Right renal cortex interstitium (tissue), 3 donors: ENCODE measurements at regions not wholly inside any gene's neighbourhood (a gene's known extent, or its start where the extent isn't known, plus 50 kb on each side); places are given as distances from the start of the nearest gene placed in this dataset.

Experiments
- DNase-seq, 3 donors: peaks; one replicate each; pipeline ENCODE4 v3.0.0-alpha.2; 2013; ENCODE audit warnings: low read depth in 3 of 3, low spot score in 2 of 3

- no peak for DNase-seq
Measured at GRCh38 chr9:73446306-73446705, 294.6 kb downstream of the ANXA1 start.

GRCh38 chr9:73451003-73451402 is 299.3 kb downstream of the ANXA1 start:
- DNase-seq, result no peak

GRCh38 chr9:73459817-73460216 is 308.2 kb downstream of the ANXA1 start:
- DNase-seq, result no peak

GRCh38 chr9:73468716-73469115 is 317.1 kb downstream of the ANXA1 start:
- DNase-seq, result no peak

- DNase-seq, result no peak
Measured at GRCh38 chr9:73470766-73471165, 319.1 kb downstream of the ANXA1 start.

GRCh38 chr9:73474002-73474600 is 322.4 kb downstream of the ANXA1 start:
- no peak for DNase-seq

GRCh38 chr9:73474625-73475024 is 323.0 kb downstream of the ANXA1 start:
- DNase-seq, result no peak

- DNase-seq, result no peak
Measured at GRCh38 chr9:73494894-73495293, 343.2 kb downstream of the ANXA1 start.

GRCh38 chr9:73497796-73498195 is 346.1 kb downstream of the ANXA1 start:
- DNase-seq, result no peak

GRCh38 chr9:73515216-73515615 is 363.6 kb downstream of the ANXA1 start:
- no peak for DNase-seq

- no peak for DNase-seq
Measured at GRCh38 chr9:73523391-73523790, 371.7 kb downstream of the ANXA1 start.

- no peak for DNase-seq
Measured at GRCh38 chr9:73525350-73525749, 373.7 kb downstream of the ANXA1 start.

- DNase-seq, result no peak
Measured at GRCh38 chr9:73527521-73527920, 375.9 kb downstream of the ANXA1 start.

- DNase-seq, result no peak
Measured at GRCh38 chr9:73528926-73529325, 377.3 kb downstream of the ANXA1 start.

- no peak for DNase-seq
Measured at GRCh38 chr9:73529666-73530065, 378.0 kb downstream of the ANXA1 start.

GRCh38 chr9:73531051-73531532 is 379.4 kb downstream of the ANXA1 start:
- no peak for DNase-seq

GRCh38 chr9:73531658-73532057 is 380.0 kb downstream of the ANXA1 start:
- DNase-seq, result no peak

- DNase-seq, result no peak
Measured at GRCh38 chr9:73532985-73533384, 381.3 kb downstream of the ANXA1 start.

GRCh38 chr9:73536403-73536802 is 384.7 kb downstream of the ANXA1 start:
- no peak for DNase-seq

GRCh38 chr9:73537561-73537960 is 385.9 kb downstream of the ANXA1 start:
- DNase-seq, result no peak

- no peak for DNase-seq
Measured at GRCh38 chr9:73539881-73540390, 388.3 kb downstream of the ANXA1 start.

- DNase-seq, result no peak
Measured at GRCh38 chr9:73541923-73542322, 390.3 kb downstream of the ANXA1 start.

GRCh38 chr9:73543727-73544126 is 392.1 kb downstream of the ANXA1 start:
- DNase-seq, result no peak
